GM23338 (cell line): ENCODE measurements at regions not wholly inside any gene's neighbourhood (a gene's known extent, or its start where the extent isn't known, plus 50 kb on each side); places are given as distances from the start of the nearest gene placed in this dataset.

ENCODE experiments used
- ATAC-seq: fragments of 200-7000 bp; cut with Tn5 transposase; 3 replicates; pipeline ENCODE4 v1.9.1; 2020
- DNase-seq: peaks from one replicate; pipeline ENCODE4 v3.0.0-alpha.2; 2015; ENCODE audit warnings: low spot score
- H2AFZ ChIP-seq: fragments of 200-600 bp; sonication (generic); 2 replicates; pipeline ENCODE4 v1.8.0; 2016; ENCODE audit warnings: antibody characterized with exemption, mild to moderate bottlenecking, moderate library complexity
- H3F3A ChIP-seq: fragments of 200-600 bp; sonication (generic); replicated peaks from 2 replicates; pipeline ENCODE4 v1.8.0; 2017; ENCODE audit warnings: antibody characterized with exemption, mixed run types, low read depth
- H3K27ac ChIP-seq: fragments of 200-600 bp; sonication (generic); 2 replicates; pipeline ENCODE4 v1.6.1; 2016; ENCODE audit warnings: low read depth
- H3K27me3 ChIP-seq: fragments of 200-600 bp; sonication (generic); 2 replicates; pipeline ENCODE4 v1.8.0; 2016; ENCODE audit warnings: mild to moderate bottlenecking, mixed run types, moderate library complexity; ENCODE audit not compliant: insufficient read depth
- H3K36me3 ChIP-seq: fragments of 200-600 bp; sonication (generic); 2 replicates; pipeline ENCODE4 v1.8.0; 2016; ENCODE audit warnings: mild to moderate bottlenecking; ENCODE audit not compliant: insufficient read depth
- H3K4me1 ChIP-seq: fragments of 200-600 bp; sonication (generic); 2 replicates; pipeline ENCODE4 v1.8.0; 2016; ENCODE audit warnings: mild to moderate bottlenecking, moderate library complexity; ENCODE audit not compliant: insufficient read depth
- H3K4me2 ChIP-seq: fragments of 200-600 bp; sonication (generic); 2 replicates; pipeline ENCODE4 v1.7.1; 2017; ENCODE audit warnings: mixed run types
- H3K4me3 ChIP-seq: fragments of 200-600 bp; sonication (generic); 2 replicates; pipeline ENCODE4 v1.6.1; 2016; ENCODE audit warnings: mixed run types
- H3K79me2 ChIP-seq: fragments of 200-600 bp; sonication (generic); replicated peaks from 2 replicates; pipeline ENCODE4 v1.8.0; 2017; ENCODE audit warnings: mild to moderate bottlenecking; ENCODE audit not compliant: insufficient read depth
- H3K9me2 ChIP-seq: fragments of 200-600 bp; sonication (generic); 2 replicates; pipeline ENCODE4 v1.8.0; 2017; ENCODE audit not compliant: insufficient read depth
- H4K20me1 ChIP-seq: fragments of 200-600 bp; sonication (generic); replicated peaks from 2 replicates; pipeline ENCODE4 v1.8.0; 2017; ENCODE audit warnings: mild to moderate bottlenecking; ENCODE audit not compliant: insufficient read depth
- H3K27ac Mint-ChIP-seq: 2 replicates; pipeline ENCODE4 v1.8.0; 2020; ENCODE audit warnings: inconsistent platforms, mild to moderate bottlenecking, moderate library complexity, mixed read lengths
- H3K27me3 Mint-ChIP-seq: 3 replicates; pipeline ENCODE4 v1.8.0; 2022; ENCODE audit warnings: low read depth, mild to moderate bottlenecking, moderate library complexity, mixed read lengths, inconsistent platforms; ENCODE audit not compliant: insufficient read depth, poor library complexity
- H3K36me3 Mint-ChIP-seq: 3 replicates; pipeline ENCODE4 v1.8.0; 2021; ENCODE audit warnings: low read depth, mild to moderate bottlenecking, inconsistent platforms, moderate library complexity, mixed read lengths
- H3K4me1 Mint-ChIP-seq: 3 replicates; pipeline ENCODE4 v1.8.0; 2020; ENCODE audit warnings: mild to moderate bottlenecking, inconsistent platforms, mixed read lengths
- H3K4me3 Mint-ChIP-seq: 3 replicates; pipeline ENCODE4 v1.8.0; 2021; ENCODE audit warnings: moderate library complexity, mild to moderate bottlenecking, inconsistent platforms, mixed read lengths
- H3K9me3 Mint-ChIP-seq: 3 replicates; pipeline ENCODE4 v1.8.0; 2020; ENCODE audit warnings: moderate library complexity, mild to moderate bottlenecking, inconsistent platforms, mixed read lengths
- CREB1 ChIP-seq: fragments of 250-450 bp; sonication (Bioruptor Pico); IDR thresholded peaks from 2 replicates; pipeline ENCODE4 v1.5.0; 2020; ENCODE audit warnings: low read depth, mild to moderate bottlenecking, moderate library complexity
- EZH2 ChIP-seq: fragments of 200-600 bp; sonication (generic); IDR thresholded peaks from one replicate; pipeline ENCODE4 v1.8.0; 2017; ENCODE audit warnings: antibody characterized with exemption, mild to moderate bottlenecking, low read depth; ENCODE audit not compliant: unreplicated experiment
- EZH2phosphoT487 ChIP-seq: fragments of 200-600 bp; sonication (generic); IDR thresholded peaks from one replicate; pipeline ENCODE4 v1.8.1; 2018; ENCODE audit warnings: antibody characterized with exemption; ENCODE audit not compliant: unreplicated experiment
- JUNB ChIP-seq: IDR thresholded peaks from one replicate; pipeline ENCODE4 v1.6.1; 2016; ENCODE audit warnings: antibody characterized with exemption; ENCODE audit not compliant: unreplicated experiment
- NANOG ChIP-seq: IDR thresholded peaks from 2 replicates; pipeline ENCODE4 v1.6.1; 2016; ENCODE audit warnings: antibody characterized with exemption, borderline replicate concordance
- POLR2AphosphoS5 ChIP-seq: IDR thresholded peaks from 2 replicates; pipeline ENCODE4 v1.6.1; 2016; ENCODE audit warnings: antibody characterized with exemption, low read depth
- STAT1 ChIP-seq: IDR thresholded peaks from one replicate; pipeline ENCODE4 v1.6.1; 2016; ENCODE audit warnings: antibody characterized with exemption; ENCODE audit not compliant: unreplicated experiment
- ZNF114 ChIP-seq: fragments of 250-450 bp; sonication (Bioruptor Pico); IDR thresholded peaks from 2 replicates; pipeline ENCODE4 v1.5.0; 2020; ENCODE audit warnings: mild to moderate bottlenecking, moderate library complexity
- ZNF331 ChIP-seq: fragments of 250-450 bp; sonication (Bioruptor Pico); IDR thresholded peaks from 2 replicates; pipeline ENCODE4 v1.5.0; 2020; ENCODE audit warnings: low read depth, mild to moderate bottlenecking, moderate library complexity
- TF ChIP-seq, protein P1 (sequence below), 2 experiments: fragments of 200-600 bp in 1 of 2; sonication (generic) in 1 of 2; conservative IDR thresholded peaks; 2 replicates each; pipeline versions ENCODE4 v1.5.1 to v1.6.1; 2016 to 2017; ENCODE audit warnings: antibody characterized with exemption in 2 of 2, low read depth in 2 of 2, mild to moderate bottlenecking in 2 of 2, moderate library complexity in 1 of 2
- TF ChIP-seq, protein P2 (sequence below): IDR thresholded peaks from 2 replicates; pipeline ENCODE4 v1.6.1; 2016; ENCODE audit warnings: antibody characterized with exemption
- TF ChIP-seq, protein P3 (sequence below): fragments of 250-450 bp; sonication (Bioruptor Pico); IDR thresholded peaks from 2 replicates; pipeline ENCODE4 v1.5.0; 2020; ENCODE audit warnings: mild to moderate bottlenecking, moderate library complexity
- TF ChIP-seq, protein P4 (sequence below): IDR thresholded peaks from one replicate; pipeline ENCODE4 v1.6.1; 2018; ENCODE audit warnings: antibody characterized with exemption; ENCODE audit not compliant: unreplicated experiment

DNA sequence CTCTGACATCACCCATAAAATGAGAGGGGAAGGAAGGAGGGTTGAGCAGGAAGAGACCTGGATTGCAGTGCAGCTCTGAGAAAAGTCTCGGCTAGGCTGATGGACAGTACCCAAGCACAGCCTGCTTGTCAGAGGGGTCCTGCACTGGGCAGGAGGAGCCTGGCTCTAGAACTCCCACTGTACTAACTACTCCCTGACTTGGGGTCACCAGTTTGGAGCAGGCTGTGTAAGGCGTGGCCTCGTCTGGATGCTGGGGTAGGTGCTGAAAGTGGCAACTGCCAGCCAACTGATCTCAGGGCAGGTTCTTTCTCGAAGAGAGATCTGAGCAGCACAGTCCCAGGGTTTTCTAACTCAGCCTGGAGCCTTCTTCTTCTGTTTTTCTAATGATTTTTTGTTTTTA, 176.3 kb downstream of the ATP23 start:
- Histone ChIP-seq H3K4me3 (no peak overlapping the region), H3K27me3 (no peaks in the 10 kb centered on the region), H2AFZ (no peak overlapping the region; the same call in 1 of the 2 replicates), H3K27ac (no peak overlapping the region), H3K36me3 (no peaks in the 10 kb centered on the region; the same call in 1 of the 2 replicates), H3K79me2 (no peaks in the 10 kb centered on the region), H3F3A (no peaks in the 10 kb centered on the region), H3K4me1 (no peaks in the 10 kb centered on the region), H3K4me2 (no peak overlapping the region), H3K9me2 (0 out of 2 replicates have a peak, but pooled peaks cover 6% of the 10 kb centered on the region), H4K20me1 (no peaks in the 10 kb centered on the region)
- Mint-ChIP-seq H3K9me3 (peaks cover 14% of the 10 kb centered on the region), H3K36me3 (peaks cover 13% of the 10 kb centered on the region; the same call in 2 of the 3 replicates), H3K4me1 (peaks cover 6% of the 10 kb centered on the region; the same call in 2 of the 3 replicates), H3K27me3 (peaks cover 2% of the 10 kb centered on the region), H3K27ac (no peak overlapping the region), H3K4me3 (no peak overlapping the region)
- no peak for TF ChIP-seq NANOG
- TF ChIP-seq ZNF114: no peak
- TF ChIP-seq, protein P1, sequence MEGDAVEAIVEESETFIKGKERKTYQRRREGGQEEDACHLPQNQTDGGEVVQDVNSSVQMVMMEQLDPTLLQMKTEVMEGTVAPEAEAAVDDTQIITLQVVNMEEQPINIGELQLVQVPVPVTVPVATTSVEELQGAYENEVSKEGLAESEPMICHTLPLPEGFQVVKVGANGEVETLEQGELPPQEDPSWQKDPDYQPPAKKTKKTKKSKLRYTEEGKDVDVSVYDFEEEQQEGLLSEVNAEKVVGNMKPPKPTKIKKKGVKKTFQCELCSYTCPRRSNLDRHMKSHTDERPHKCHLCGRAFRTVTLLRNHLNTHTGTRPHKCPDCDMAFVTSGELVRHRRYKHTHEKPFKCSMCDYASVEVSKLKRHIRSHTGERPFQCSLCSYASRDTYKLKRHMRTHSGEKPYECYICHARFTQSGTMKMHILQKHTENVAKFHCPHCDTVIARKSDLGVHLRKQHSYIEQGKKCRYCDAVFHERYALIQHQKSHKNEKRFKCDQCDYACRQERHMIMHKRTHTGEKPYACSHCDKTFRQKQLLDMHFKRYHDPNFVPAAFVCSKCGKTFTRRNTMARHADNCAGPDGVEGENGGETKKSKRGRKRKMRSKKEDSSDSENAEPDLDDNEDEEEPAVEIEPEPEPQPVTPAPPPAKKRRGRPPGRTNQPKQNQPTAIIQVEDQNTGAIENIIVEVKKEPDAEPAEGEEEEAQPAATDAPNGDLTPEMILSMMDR (conservative IDR thresholded peaks at IDR 0.05; ENCODE audit: low read depth in 2 of 2): no peak
- TF ChIP-seq, protein P2, sequence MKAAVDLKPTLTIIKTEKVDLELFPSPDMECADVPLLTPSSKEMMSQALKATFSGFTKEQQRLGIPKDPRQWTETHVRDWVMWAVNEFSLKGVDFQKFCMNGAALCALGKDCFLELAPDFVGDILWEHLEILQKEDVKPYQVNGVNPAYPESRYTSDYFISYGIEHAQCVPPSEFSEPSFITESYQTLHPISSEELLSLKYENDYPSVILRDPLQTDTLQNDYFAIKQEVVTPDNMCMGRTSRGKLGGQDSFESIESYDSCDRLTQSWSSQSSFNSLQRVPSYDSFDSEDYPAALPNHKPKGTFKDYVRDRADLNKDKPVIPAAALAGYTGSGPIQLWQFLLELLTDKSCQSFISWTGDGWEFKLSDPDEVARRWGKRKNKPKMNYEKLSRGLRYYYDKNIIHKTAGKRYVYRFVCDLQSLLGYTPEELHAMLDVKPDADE: no peak
- TF ChIP-seq CREB1: no peak
- TF ChIP-seq ZNF331 (CRISPR knock-in tag): no peak
- TF ChIP-seq EZH2: no peak
- TF ChIP-seq, protein P3, sequence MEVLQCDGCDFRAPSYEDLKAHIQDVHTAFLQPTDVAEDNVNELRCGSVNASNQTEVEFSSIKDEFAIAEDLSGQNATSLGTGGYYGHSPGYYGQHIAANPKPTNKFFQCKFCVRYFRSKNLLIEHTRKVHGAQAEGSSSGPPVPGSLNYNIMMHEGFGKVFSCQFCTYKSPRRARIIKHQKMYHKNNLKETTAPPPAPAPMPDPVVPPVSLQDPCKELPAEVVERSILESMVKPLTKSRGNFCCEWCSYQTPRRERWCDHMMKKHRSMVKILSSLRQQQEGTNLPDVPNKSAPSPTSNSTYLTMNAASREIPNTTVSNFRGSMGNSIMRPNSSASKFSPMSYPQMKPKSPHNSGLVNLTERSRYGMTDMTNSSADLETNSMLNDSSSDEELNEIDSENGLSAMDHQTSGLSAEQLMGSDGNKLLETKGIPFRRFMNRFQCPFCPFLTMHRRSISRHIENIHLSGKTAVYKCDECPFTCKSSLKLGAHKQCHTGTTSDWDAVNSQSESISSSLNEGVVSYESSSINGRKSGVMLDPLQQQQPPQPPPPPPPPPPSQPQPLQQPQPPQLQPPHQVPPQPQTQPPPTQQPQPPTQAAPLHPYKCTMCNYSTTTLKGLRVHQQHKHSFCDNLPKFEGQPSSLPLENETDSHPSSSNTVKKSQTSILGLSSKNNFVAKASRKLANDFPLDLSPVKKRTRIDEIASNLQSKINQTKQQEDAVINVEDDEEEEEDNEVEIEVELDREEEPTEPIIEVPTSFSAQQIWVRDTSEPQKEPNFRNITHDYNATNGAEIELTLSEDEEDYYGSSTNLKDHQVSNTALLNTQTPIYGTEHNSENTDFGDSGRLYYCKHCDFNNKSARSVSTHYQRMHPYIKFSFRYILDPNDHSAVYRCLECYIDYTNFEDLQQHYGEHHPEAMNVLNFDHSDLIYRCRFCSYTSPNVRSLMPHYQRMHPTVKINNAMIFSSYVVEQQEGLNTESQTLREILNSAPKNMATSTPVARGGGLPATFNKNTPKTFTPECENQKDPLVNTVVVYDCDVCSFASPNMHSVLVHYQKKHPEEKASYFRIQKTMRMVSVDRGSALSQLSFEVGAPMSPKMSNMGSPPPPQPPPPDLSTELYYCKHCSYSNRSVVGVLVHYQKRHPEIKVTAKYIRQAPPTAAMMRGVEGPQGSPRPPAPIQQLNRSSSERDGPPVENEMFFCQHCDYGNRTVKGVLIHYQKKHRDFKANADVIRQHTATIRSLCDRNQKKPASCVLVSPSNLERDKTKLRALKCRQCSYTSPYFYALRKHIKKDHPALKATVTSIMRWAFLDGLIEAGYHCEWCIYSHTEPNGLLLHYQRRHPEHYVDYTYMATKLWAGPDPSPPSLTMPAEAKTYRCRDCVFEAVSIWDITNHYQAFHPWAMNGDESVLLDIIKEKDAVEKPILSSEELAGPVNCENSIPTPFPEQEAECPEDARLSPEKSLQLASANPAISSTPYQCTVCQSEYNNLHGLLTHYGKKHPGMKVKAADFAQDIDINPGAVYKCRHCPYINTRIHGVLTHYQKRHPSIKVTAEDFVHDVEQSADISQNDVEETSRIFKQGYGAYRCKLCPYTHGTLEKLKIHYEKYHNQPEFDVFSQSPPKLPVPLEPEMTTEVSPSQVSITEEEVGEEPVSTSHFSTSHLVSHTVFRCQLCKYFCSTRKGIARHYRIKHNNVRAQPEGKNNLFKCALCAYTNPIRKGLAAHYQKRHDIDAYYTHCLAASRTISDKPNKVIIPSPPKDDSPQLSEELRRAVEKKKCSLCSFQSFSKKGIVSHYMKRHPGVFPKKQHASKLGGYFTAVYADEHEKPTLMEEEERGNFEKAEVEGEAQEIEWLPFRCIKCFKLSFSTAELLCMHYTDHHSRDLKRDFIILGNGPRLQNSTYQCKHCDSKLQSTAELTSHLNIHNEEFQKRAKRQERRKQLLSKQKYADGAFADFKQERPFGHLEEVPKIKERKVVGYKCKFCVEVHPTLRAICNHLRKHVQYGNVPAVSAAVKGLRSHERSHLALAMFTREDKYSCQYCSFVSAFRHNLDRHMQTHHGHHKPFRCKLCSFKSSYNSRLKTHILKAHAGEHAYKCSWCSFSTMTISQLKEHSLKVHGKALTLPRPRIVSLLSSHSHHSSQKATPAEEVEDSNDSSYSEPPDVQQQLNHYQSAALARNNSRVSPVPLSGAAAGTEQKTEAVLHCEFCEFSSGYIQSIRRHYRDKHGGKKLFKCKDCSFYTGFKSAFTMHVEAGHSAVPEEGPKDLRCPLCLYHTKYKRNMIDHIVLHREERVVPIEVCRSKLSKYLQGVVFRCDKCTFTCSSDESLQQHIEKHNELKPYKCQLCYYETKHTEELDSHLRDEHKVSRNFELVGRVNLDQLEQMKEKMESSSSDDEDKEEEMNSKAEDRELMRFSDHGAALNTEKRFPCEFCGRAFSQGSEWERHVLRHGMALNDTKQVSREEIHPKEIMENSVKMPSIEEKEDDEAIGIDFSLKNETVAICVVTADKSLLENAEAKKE: no peak
- TF ChIP-seq, protein P4, sequence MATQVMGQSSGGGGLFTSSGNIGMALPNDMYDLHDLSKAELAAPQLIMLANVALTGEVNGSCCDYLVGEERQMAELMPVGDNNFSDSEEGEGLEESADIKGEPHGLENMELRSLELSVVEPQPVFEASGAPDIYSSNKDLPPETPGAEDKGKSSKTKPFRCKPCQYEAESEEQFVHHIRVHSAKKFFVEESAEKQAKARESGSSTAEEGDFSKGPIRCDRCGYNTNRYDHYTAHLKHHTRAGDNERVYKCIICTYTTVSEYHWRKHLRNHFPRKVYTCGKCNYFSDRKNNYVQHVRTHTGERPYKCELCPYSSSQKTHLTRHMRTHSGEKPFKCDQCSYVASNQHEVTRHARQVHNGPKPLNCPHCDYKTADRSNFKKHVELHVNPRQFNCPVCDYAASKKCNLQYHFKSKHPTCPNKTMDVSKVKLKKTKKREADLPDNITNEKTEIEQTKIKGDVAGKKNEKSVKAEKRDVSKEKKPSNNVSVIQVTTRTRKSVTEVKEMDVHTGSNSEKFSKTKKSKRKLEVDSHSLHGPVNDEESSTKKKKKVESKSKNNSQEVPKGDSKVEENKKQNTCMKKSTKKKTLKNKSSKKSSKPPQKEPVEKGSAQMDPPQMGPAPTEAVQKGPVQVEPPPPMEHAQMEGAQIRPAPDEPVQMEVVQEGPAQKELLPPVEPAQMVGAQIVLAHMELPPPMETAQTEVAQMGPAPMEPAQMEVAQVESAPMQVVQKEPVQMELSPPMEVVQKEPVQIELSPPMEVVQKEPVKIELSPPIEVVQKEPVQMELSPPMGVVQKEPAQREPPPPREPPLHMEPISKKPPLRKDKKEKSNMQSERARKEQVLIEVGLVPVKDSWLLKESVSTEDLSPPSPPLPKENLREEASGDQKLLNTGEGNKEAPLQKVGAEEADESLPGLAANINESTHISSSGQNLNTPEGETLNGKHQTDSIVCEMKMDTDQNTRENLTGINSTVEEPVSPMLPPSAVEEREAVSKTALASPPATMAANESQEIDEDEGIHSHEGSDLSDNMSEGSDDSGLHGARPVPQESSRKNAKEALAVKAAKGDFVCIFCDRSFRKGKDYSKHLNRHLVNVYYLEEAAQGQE: no peak
- TF ChIP-seq STAT1: no peak
- no peak for TF ChIP-seq POLR2AphosphoS5
- no peak for TF ChIP-seq JUNB
- no peak for TF ChIP-seq EZH2phosphoT487
- DNase-seq: no peak
- no peak for ATAC-seq
